Activated CD8-positive, alpha-beta memory T cell treated with anti-CD3 and anti-CD28 coated beads for 4 hours (primary cell): ENCODE measurements at regions not wholly inside any gene's neighbourhood (a gene's known extent, or its start where the extent isn't known, plus 50 kb on each side); places are given as distances from the start of the nearest gene placed in this dataset.

ENCODE experiments used
- DNase-seq, 2 donors: peaks; one replicate each; pipeline ENCODE4 v3.0.0-alpha.2; 2020; ENCODE audit warnings: low read depth in 2 of 2

GRCh38 chr10:91137011-91137643 lies 83.3 kb upstream of the PCGF5 start:
- DNase-seq = no peak

- no peak for DNase-seq
Measured at GRCh38 chr10:91137822-91138221, 82.6 kb upstream of the PCGF5 start.

GRCh38 chr10:91140995-91141549 lies 79.4 kb upstream of the PCGF5 start:
- DNase-seq = no peak

GRCh38 chr10:91144961-91145360 lies 75.5 kb upstream of the PCGF5 start:
- no peak for DNase-seq

- no peak for DNase-seq
Measured at GRCh38 chr10:91146146-91146545, 74.3 kb upstream of the PCGF5 start.

GRCh38 chr10:91149550-91149949 lies 70.9 kb upstream of the PCGF5 start:
- DNase-seq = no peak

GRCh38 chr10:91150631-91151030 lies 69.8 kb upstream of the PCGF5 start:
- DNase-seq = no peak

- DNase-seq = no peak
Measured at GRCh38 chr10:91153508-91153907, 67.0 kb upstream of the PCGF5 start.

GRCh38 chr10:91154842-91155241 lies 65.6 kb upstream of the PCGF5 start:
- DNase-seq = no peak

GRCh38 chr10:91156196-91156595 lies 64.3 kb upstream of the PCGF5 start:
- DNase-seq = no peak

GRCh38 chr10:91159254-91159783 lies 61.1 kb upstream of the PCGF5 start:
- DNase-seq = no peak

- peak in 1 of 2 donors; percentile 5 for DNase-seq
Measured at GRCh38 chr10:91162050-91162494, 58.4 kb upstream of the PCGF5 start.

- peak; percentile 45 to 59 for DNase-seq
Measured at GRCh38 chr10:91162495-91163268, 57.8 kb upstream of the PCGF5 start.

GRCh38 chr10:91163269-91163868 lies 57.1 kb upstream of the PCGF5 start:
- DNase-seq = peak; percentile 38 to 49

- peak; percentile 63 to 70 for DNase-seq
Measured at GRCh38 chr10:91163869-91164474, 56.5 kb upstream of the PCGF5 start.

- no peak for DNase-seq
Measured at GRCh38 chr10:91164520-91165065, 55.9 kb upstream of the PCGF5 start.

GRCh38 chr10:91167406-91167805 lies 53.1 kb upstream of the PCGF5 start:
- DNase-seq = no peak

- no peak for DNase-seq
Measured at GRCh38 chr10:91170418-91170817, 50.0 kb upstream of the PCGF5 start.
